IMR-90 (cell line): ENCODE measurements at regions not wholly inside any gene's neighbourhood (a gene's known extent, or its start where the extent isn't known, plus 50 kb on each side); places are given as distances from the start of the nearest gene placed in this dataset.

Experiments used
- ATAC-seq: fragments of 200-7000 bp; cut with Tn5 transposase; 2 replicates; pipeline ENCODE4 v1.9.1; 2020; ENCODE audit warnings: low read depth, mild to moderate bottlenecking, moderate library complexity
- BruUV-seq: library from RNA; stranded (reverse); fragments of 400-500 nt; replicated peaks from 2 replicates; lab custom pipeline; 2021; lab: Mats Ljungman, UMichigan
- CTCF ChIA-PET: fragments of 300-600 bp; formaldehyde crosslinking; extraction: SDS; loops from one replicate; lab custom pipeline; 2021; ENCODE audit warnings: antibody characterized with exemption; lab: Yijun Ruan, JAX
- POLR2A ChIA-PET: fragments of 300-600 bp; sonication (Branson Sonifier 250); formaldehyde crosslinking; loops from one replicate; lab custom pipeline; 2022; ENCODE audit warnings: antibody characterized with exemption; ENCODE audit not compliant: unreplicated experiment; lab: Charles Lee
- DNase-seq: peaks from one replicate; pipeline ENCODE4 v3.0.0; 2013
- H2AFZ ChIP-seq: replicated peaks from 2 replicates; pipeline ENCODE3; 2013; ENCODE audit warnings: low read length, mild to moderate bottlenecking; ENCODE audit not compliant: poor library complexity
- H2AK5ac ChIP-seq: 2 replicates; pipeline ENCODE4 v1.6.1; 2013; ENCODE audit warnings: low read depth, low read length, inconsistent platforms
- H2AK9ac ChIP-seq: replicated peaks from 2 replicates; pipeline ENCODE3; 2013; ENCODE audit warnings: mild to moderate bottlenecking, low read depth, low read length, moderate library complexity; ENCODE audit not compliant: poor library complexity
- H2BK120ac ChIP-seq: 2 replicates; pipeline ENCODE4 v1.6.1; 2013; ENCODE audit warnings: low read depth, low read length, inconsistent platforms
- H2BK15ac ChIP-seq: 3 replicates; pipeline ENCODE4 v1.6.1; 2013; ENCODE audit warnings: low read depth, low read length, inconsistent platforms
- H2BK20ac ChIP-seq: 2 replicates; pipeline ENCODE4 v1.6.1; 2013; ENCODE audit warnings: low read depth, mild to moderate bottlenecking, inconsistent platforms, low read length, moderate library complexity
- H2BK5ac ChIP-seq: 2 replicates; pipeline ENCODE4 v1.6.1; 2013; ENCODE audit warnings: mild to moderate bottlenecking, low read depth, low read length, inconsistent platforms; ENCODE audit not compliant: poor library complexity, severe bottlenecking
- H3K14ac ChIP-seq: replicated peaks from 2 replicates; pipeline ENCODE4 v1.6.1; 2013; ENCODE audit warnings: low read depth, low read length, inconsistent platforms
- H3K18ac ChIP-seq: 2 replicates; pipeline ENCODE4 v1.6.1; 2013; ENCODE audit warnings: low read depth, low read length, control low read depth
- H3K23ac ChIP-seq: 2 replicates; pipeline ENCODE4 v1.6.1; 2013; ENCODE audit warnings: low read depth, low read length, inconsistent platforms
- H3K27ac ChIP-seq: 2 replicates; pipeline ENCODE4 v1.5.1; 2013; ENCODE audit warnings: mild to moderate bottlenecking, control low read depth, low read length; ENCODE audit not compliant: insufficient read depth
- H3K27me3 ChIP-seq: 2 replicates; pipeline ENCODE4 v1.6.1; 2013; ENCODE audit warnings: low read length; ENCODE audit not compliant: control insufficient read depth, insufficient read depth
- H3K36me3 ChIP-seq: 2 replicates; pipeline ENCODE4 v1.6.1; 2013; ENCODE audit warnings: low read length, mixed read lengths; ENCODE audit not compliant: control insufficient read depth, insufficient read depth
- H3K4ac ChIP-seq: 2 replicates; pipeline ENCODE4 v1.6.1; 2013; ENCODE audit warnings: low read depth, low read length, inconsistent platforms
- H3K4me1 ChIP-seq: 2 replicates; pipeline ENCODE4 v1.6.1; 2013; ENCODE audit warnings: low read length, mixed read lengths; ENCODE audit not compliant: control insufficient read depth, insufficient read depth
- H3K4me2 ChIP-seq: 2 replicates; pipeline ENCODE4 v1.6.1; 2013; ENCODE audit warnings: low read depth, mild to moderate bottlenecking, control low read depth, low read length, moderate library complexity
- H3K4me3 ChIP-seq: 2 replicates; pipeline ENCODE4 v1.5.1; 2013; ENCODE audit warnings: low read depth, mild to moderate bottlenecking, control low read depth, low read length, moderate library complexity; ENCODE audit not compliant: insufficient read depth
- H3K56ac ChIP-seq: 2 replicates; pipeline ENCODE4 v1.6.1; 2013; ENCODE audit warnings: low read length, inconsistent platforms; ENCODE audit not compliant: insufficient read depth; ENCODE audit errors: extremely low read depth
- H3K79me1 ChIP-seq, 2 experiments: 2 replicates each; pipeline ENCODE4 v1.6.1; 2013; ENCODE audit warnings: low read length in 2 of 2, inconsistent platforms in 1 of 2, low read depth in 1 of 2
- H3K9ac ChIP-seq: 2 replicates; pipeline ENCODE4 v1.6.1; 2013; ENCODE audit warnings: low read depth, low read length, control low read depth
- H3K9me1 ChIP-seq: 2 replicates; pipeline ENCODE4 v1.6.1; 2013; ENCODE audit warnings: low read length, inconsistent platforms; ENCODE audit not compliant: insufficient read depth
- H3K9me3 ChIP-seq: 2 replicates; pipeline ENCODE4 v1.6.1; 2013; ENCODE audit warnings: low read length; ENCODE audit not compliant: control insufficient read depth, insufficient read depth
- H4K20me1 ChIP-seq: 2 replicates; pipeline ENCODE4 v1.6.1; 2013; ENCODE audit warnings: low read length, inconsistent platforms; ENCODE audit not compliant: insufficient read depth
- H4K5ac ChIP-seq: 2 replicates; pipeline ENCODE4 v1.6.1; 2013; ENCODE audit warnings: mild to moderate bottlenecking, low read depth, low read length, control low read depth
- H4K8ac ChIP-seq, 2 experiments: 2 replicates each; pipeline ENCODE4 v1.6.1; 2013; ENCODE audit warnings: low read depth in 2 of 2, low read length in 2 of 2, control low read depth in 1 of 2, inconsistent platforms in 1 of 2
- H4K91ac ChIP-seq: 2 replicates; pipeline ENCODE4 v1.6.1; 2013; ENCODE audit warnings: low read depth, low read length, inconsistent platforms; ENCODE audit not compliant: insufficient read depth
- RFX5 ChIP-seq: IDR thresholded peaks from 2 replicates; pipeline ENCODE4 v1.8.0; 2012; ENCODE audit warnings: low read depth, mild to moderate bottlenecking, low read length, moderate library complexity
- WGBS, 2 experiments: methylation state at CpG; one replicate each; pipeline versions ENCODE4 v1.1.5 to v1.1.7; 2013; ENCODE audit warnings: missing lambda C conversion rate in 2 of 2; ENCODE audit not compliant: insufficient read length in 1 of 2; ENCODE audit errors: extremely low coverage in 2 of 2; 5-methylcytosine and 5-hydroxymethylcytosine counted together
- dilution Hi-C: fragments of 300-500 bp; cut with HindIII; formaldehyde crosslinking; loops from one replicate; pipeline ENCODE4 v1.14.3; 2018; ENCODE audit warnings: low sequenced_read_pairs; ENCODE audit not compliant: unreplicated experiment
- in situ Hi-C: fragments of 300-500 bp; cut with MboI; formaldehyde crosslinking; loops from 3 replicates; pipeline ENCODE4 v1.14.3; 2019; ENCODE audit warnings: low sequenced_read_pairs, inconsistent platforms, mixed read lengths
- intact Hi-C: fragments of 100-400 bp; cut with micrococcal nuclease; formaldehyde crosslinking; loops from 2 replicates; pipeline ENCODE4 v1.10.0; 2022

DNA sequence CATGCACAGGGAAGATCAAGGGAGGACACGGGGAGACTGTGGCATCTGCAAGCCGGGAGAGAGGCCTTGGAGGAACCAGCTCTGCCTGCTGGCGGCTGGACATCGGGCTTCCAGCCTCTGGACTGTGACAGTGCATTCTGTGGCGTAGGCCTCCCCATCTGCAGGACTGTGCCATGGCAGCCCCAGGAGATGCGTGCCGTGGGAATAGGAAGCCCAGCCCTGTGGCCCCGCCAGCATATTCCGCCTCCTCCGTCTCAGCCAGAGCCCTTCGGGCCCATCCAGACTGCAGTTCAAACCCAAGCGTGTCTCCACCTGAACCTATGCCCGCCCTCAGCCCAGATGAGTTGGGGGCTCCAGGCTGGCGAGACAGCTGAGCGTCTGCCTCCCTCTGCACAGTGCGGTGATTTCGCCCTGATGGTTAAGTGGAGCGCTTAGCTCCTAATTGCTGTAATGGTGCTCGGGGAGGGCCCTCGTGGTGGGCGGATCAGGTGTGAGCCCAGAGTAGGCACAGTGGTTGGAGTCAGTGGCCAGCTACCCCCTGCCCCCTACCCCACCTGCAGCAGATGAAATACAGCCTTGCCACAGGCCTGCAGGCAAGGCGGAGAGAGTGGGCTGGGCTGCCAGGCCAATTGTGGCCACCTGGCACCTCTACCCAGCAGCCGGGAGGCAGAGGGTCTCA, 133.9 kb downstream of the HMX1 start:
- H4K91ac ChIP-seq = no peak overlapping the region
- H3K56ac ChIP-seq = no peak overlapping the region
- no peak for ATAC-seq
- no peak overlapping the region for H3K9ac ChIP-seq
- H2AK9ac ChIP-seq = no peak overlapping the region
- dilution Hi-C loops (no loop called here), in situ Hi-C loops (no loop called here), intact Hi-C loops (no loop called here)
- no peak for DNase-seq
- H3K9me1 ChIP-seq = no peaks in the 10 kb centered on the region
- no peak overlapping the region for H2AFZ ChIP-seq
- no peaks in the 10 kb centered on the region for H3K36me3 ChIP-seq
- H3K4me3 ChIP-seq = no peak overlapping the region
- H2BK15ac ChIP-seq = no peak overlapping the region
- no peaks in the 10 kb centered on the region for H4K20me1 ChIP-seq
- no peak overlapping the region for H2BK20ac ChIP-seq
- H2BK120ac ChIP-seq = no peak overlapping the region
- H4K8ac ChIP-seq = no peak overlapping the region
- 79% methylated on average over 11 of the region's 23 CpGs; no CpG with 5 or more reads in 1 of the 2 experiments for WGBS, 2 experiments
- H4K5ac ChIP-seq = no peak overlapping the region
- no TSS peak for BruUV-seq
- ChIA-PET CTCF (no interaction called here), POLR2A (no interaction called here)
- no peak overlapping the region for H3K27ac ChIP-seq
- no peak for TF ChIP-seq RFX5
- no peaks in the 10 kb centered on the region for H3K79me1 ChIP-seq
- H3K4me1 ChIP-seq = no peaks in the 10 kb centered on the region
- no peaks in the 10 kb centered on the region for H3K27me3 ChIP-seq
- no peak overlapping the region for H3K14ac ChIP-seq
- no peak overlapping the region for H3K23ac ChIP-seq
- no peak overlapping the region for H3K18ac ChIP-seq
- no peak overlapping the region for H2AK5ac ChIP-seq
- peaks cover 11% of the 10 kb centered on the region for H3K9me3 ChIP-seq
- no peak overlapping the region for H2BK5ac ChIP-seq
- H3K4me2 ChIP-seq = no peak overlapping the region
- H3K4ac ChIP-seq = no peak overlapping the region
